Tibial nerve (tissue), 4 donors: ENCODE measurements at regions not wholly inside any gene's neighbourhood (a gene's known extent, or its start where the extent isn't known, plus 50 kb on each side); places are given as distances from the start of the nearest gene placed in this dataset.

Experiments
- DNase-seq, 2 donors: peaks; one replicate each; pipeline ENCODE4 v3.0.0-alpha.2; 2019; ENCODE audit warnings: low spot score in 2 of 2
- H3K27ac ChIP-seq, 4 donors: fragments of 200-600 bp; sonication (generic) in 3 of 4; one replicate each; pipeline ENCODE4 v1.5.1; 2017 to 2019; ENCODE audit warnings: mild to moderate bottlenecking in 1 of 4
- H3K27me3 ChIP-seq, 2 donors: fragments of 200-600 bp; sonication (generic) in 1 of 2; one replicate each; pipeline versions ENCODE4 v1.5.1 to v1.6.0; 2017 to 2019
- H3K36me3 ChIP-seq, 3 donors: fragments of 200-600 bp; sonication (generic); one replicate each; pipeline ENCODE4 v1.5.1; 2018 to 2019
- H3K4me1 ChIP-seq, 4 donors: fragments of 200-600 bp; sonication (generic) in 3 of 4; one replicate each; pipeline ENCODE4 v1.5.1; 2017 to 2019
- H3K4me3 ChIP-seq, 4 donors: fragments of 200-600 bp; sonication (generic) in 3 of 4; one replicate each; pipeline ENCODE4 v1.5.1; 2017 to 2019; ENCODE audit warnings: mild to moderate bottlenecking in 1 of 4, moderate library complexity in 1 of 4
- H3K9me3 ChIP-seq, 4 donors: fragments of 200-600 bp; sonication (generic) in 3 of 4; one replicate each; pipeline ENCODE4 v1.5.1; 2017 to 2019
- EP300 ChIP-seq, 2 donors: sonication (generic); formaldehyde crosslinking; IDR thresholded peaks; one replicate each; pipeline ENCODE4 v1.6.1; 2017; ENCODE audit warnings: antibody characterized with exemption in 2 of 2, mild to moderate bottlenecking in 1 of 2
- POLR2A ChIP-seq, 2 donors: fragments of 450-650 bp; IDR thresholded peaks; one replicate each; pipeline ENCODE4 v1.6.1; 2017; ENCODE audit warnings: antibody characterized with exemption in 2 of 2, mild to moderate bottlenecking in 2 of 2, moderate library complexity in 2 of 2
- WGBS, 2 donors: methylation state at CpG; one replicate each; pipeline ENCODE4 v1.1.5; 2018; 5-methylcytosine and 5-hydroxymethylcytosine counted together
- TF ChIP-seq, protein P1 (sequence below), 5 experiments: fragments of 200-600 bp in 3 of 5; fragments of 450-650 bp in 2 of 5; sonication (generic) in 3 of 5; IDR thresholded peaks; one replicate each; pipeline ENCODE4 v1.5.1; 2016 to 2019; ENCODE audit warnings: antibody characterized with exemption in 5 of 5, mild to moderate bottlenecking in 3 of 5, moderate library complexity in 2 of 5

GRCh38 chr5:178808886-178809285 is 50.9 kb upstream of the ZNF354B start:
- TF ChIP-seq, protein P1, sequence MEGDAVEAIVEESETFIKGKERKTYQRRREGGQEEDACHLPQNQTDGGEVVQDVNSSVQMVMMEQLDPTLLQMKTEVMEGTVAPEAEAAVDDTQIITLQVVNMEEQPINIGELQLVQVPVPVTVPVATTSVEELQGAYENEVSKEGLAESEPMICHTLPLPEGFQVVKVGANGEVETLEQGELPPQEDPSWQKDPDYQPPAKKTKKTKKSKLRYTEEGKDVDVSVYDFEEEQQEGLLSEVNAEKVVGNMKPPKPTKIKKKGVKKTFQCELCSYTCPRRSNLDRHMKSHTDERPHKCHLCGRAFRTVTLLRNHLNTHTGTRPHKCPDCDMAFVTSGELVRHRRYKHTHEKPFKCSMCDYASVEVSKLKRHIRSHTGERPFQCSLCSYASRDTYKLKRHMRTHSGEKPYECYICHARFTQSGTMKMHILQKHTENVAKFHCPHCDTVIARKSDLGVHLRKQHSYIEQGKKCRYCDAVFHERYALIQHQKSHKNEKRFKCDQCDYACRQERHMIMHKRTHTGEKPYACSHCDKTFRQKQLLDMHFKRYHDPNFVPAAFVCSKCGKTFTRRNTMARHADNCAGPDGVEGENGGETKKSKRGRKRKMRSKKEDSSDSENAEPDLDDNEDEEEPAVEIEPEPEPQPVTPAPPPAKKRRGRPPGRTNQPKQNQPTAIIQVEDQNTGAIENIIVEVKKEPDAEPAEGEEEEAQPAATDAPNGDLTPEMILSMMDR (IDR thresholded peaks at IDR 0.05), result no peak
- TF ChIP-seq EP300 (IDR thresholded peaks at IDR 0.05) (no peak), POLR2A (IDR thresholded peaks at IDR 0.05) (no peak)
- H3K4me1 ChIP-seq, result no peaks in the 10 kb centered on the region
- peaks cover 0 to under 1% (median 0%) of the 10 kb centered on the region in 4 donors for H3K9me3 ChIP-seq
- H3K36me3 ChIP-seq, result no peaks in the 10 kb centered on the region
- H3K27me3 ChIP-seq, result no peaks in the 10 kb centered on the region
- H3K4me3 ChIP-seq, result no peak overlapping the region
- 41 to 67% methylated on average over 5 of the region's 5 CpGs for WGBS, 2 donors
- no peak for DNase-seq
- no peak overlapping the region for H3K27ac ChIP-seq

DNA sequence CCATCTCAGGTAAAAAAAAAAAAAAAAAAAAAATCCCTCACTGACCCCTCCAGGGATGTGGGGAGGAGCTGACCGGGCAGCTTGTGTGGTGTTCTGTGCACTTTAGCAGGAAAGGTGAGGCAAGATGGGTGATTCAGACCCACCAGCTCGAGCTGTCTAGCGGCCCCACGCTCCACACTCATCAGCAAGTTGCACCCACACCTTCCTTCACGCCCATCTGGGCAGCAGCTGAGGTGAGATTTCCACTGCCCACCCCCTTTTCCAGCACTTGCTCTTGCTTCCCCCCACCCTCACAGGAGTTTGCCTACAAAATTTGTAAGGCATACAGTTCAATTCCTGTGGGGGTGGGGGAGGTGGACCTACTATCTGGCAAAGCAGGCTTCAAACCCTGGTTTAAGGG is 58.7 kb upstream of the ZNF354B start:
- H3K4me1 ChIP-seq, result no peaks in the 10 kb centered on the region
- no peaks in the 10 kb centered on the region for H3K27me3 ChIP-seq
- H3K27ac ChIP-seq, result no peak overlapping the region
- TF ChIP-seq EP300 (IDR thresholded peaks at IDR 0.05) (no peak), POLR2A (IDR thresholded peaks at IDR 0.05) (no peak)
- TF ChIP-seq, protein P1 (IDR thresholded peaks at IDR 0.05), result no peak
- peaks cover 0 to 31% (median 0%) of the 10 kb centered on the region in 4 donors for H3K9me3 ChIP-seq
- no peak overlapping the region for H3K4me3 ChIP-seq
- WGBS, 2 donors, result 84 to 87% methylated on average over 5 of the region's 5 CpGs
- H3K36me3 ChIP-seq, result no peaks in the 10 kb centered on the region
- DNase-seq, result no peak

DNA sequence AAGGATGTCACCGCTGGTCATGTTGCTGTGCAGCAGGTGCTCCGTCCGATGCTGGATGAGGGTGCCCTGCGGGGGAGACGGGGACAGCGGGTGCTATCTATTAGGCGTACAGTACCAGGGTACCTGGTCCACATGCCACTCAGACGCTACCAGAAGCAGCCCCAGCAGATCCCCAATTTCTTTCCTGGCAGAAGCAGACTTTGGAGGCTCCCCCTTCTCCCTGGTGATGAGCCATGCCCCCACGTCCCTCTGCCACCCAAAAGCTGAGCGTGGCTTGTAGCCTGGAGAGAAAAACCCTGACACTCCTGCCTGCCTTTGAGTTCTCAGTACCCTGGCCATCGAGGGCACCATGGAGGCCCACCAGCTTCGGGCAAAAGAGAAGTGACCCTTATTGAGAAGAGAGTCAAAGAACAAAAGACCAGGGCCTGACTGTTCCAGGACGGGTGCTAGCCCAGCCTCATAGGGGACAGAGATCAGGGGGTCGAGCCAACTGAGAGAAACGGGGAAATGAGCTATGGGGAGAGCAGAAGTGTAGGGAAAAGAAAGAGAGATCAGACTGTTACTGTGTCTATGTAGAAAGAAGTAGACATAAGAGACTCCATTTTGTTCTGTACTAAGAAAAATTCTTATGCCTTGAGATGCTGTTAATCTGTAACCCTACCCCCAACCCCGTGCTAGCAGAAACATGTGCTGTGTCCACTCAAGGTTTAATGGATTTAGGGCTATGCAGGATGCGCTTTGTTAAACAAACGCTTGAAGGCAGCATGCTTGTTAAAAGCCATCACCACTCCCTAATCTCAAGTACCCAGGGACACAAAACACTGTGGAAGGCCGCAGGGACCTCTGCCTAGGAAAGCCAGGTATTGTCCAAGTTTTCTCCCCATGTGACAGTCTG is 62.0 kb upstream of the ZNF354B start:
- peaks cover 0 to 23% (median 0%) of the 10 kb centered on the region in 4 donors for H3K9me3 ChIP-seq
- H3K27me3 ChIP-seq, result no peaks in the 10 kb centered on the region
- H3K4me1 ChIP-seq, result no peaks in the 10 kb centered on the region
- H3K27ac ChIP-seq, result no peak overlapping the region
- no peak for TF ChIP-seq POLR2A (IDR thresholded peaks at IDR 0.05)
- TF ChIP-seq EP300 (IDR thresholded peaks at IDR 0.05), result no peak
- TF ChIP-seq, protein P1 (IDR thresholded peaks at IDR 0.05), result no peak
- no peak overlapping the region for H3K4me3 ChIP-seq
- H3K36me3 ChIP-seq, result no peaks in the 10 kb centered on the region
- DNase-seq, result no peak
- 62 to 63% methylated on average over 16 to 19 of the region's 19 CpGs for WGBS, 2 donors

GRCh38 chr5:178797101-178797521 is 62.6 kb upstream of the ZNF354B start:
- no peak overlapping the region for H3K27ac ChIP-seq
- H3K36me3 ChIP-seq, result no peaks in the 10 kb centered on the region
- H3K4me1 ChIP-seq, result no peaks in the 10 kb centered on the region
- H3K9me3 ChIP-seq, result peaks cover 0 to 24% (median 0%) of the 10 kb centered on the region in 4 donors
- WGBS, 2 donors, result 78 to 88% methylated on average over 12 of the region's 12 CpGs
- H3K4me3 ChIP-seq, result no peak overlapping the region
- no peaks in the 10 kb centered on the region for H3K27me3 ChIP-seq
- TF ChIP-seq POLR2A (IDR thresholded peaks at IDR 0.05) (no peak), EP300 (IDR thresholded peaks at IDR 0.05) (no peak)
- TF ChIP-seq, protein P1 (IDR thresholded peaks at IDR 0.05), result no peak
- DNase-seq, result no peak

- no peak for DNase-seq
- H3K4me3 ChIP-seq, result no peak overlapping the region
- 67 to 69% methylated on average over 16 to 17 of the region's 17 CpGs for WGBS, 2 donors
- no peak overlapping the region for H3K27ac ChIP-seq
- no peaks in the 10 kb centered on the region for H3K4me1 ChIP-seq
- no peaks in the 10 kb centered on the region for H3K27me3 ChIP-seq
- H3K36me3 ChIP-seq, result no peaks in the 10 kb centered on the region
- H3K9me3 ChIP-seq, result peaks cover 0 to 20% (median 0%) of the 10 kb centered on the region in 4 donors
- TF ChIP-seq POLR2A (IDR thresholded peaks at IDR 0.05), result no peak
Measured at GRCh38 chr5:178796165-178796945, 63.4 kb upstream of the ZNF354B start.
